GOT3 (cell line): ENCODE measurements at regions not wholly inside any gene's neighbourhood (a gene's known extent, or its start where the extent isn't known, plus 50 kb on each side); places are given as distances from the start of the nearest gene placed in this dataset.
"Not testable (repeated sequence)": the region's sequence is repeated elsewhere in the genome, so short reads cannot be mapped to it uniquely, and the experiment has no call there.

Source experiments
- DNase-seq: peaks from one replicate; lab custom pipeline; 2025; ENCODE audit warnings: mixed read lengths; lab: John Stamatoyannopoulos, UW

- no peak for DNase-seq
Observed at GRCh38 chr6:112459758-112460304, 112.7 kb downstream of the RFPL4B start.

GRCh38 chr6:112464901-112465665, 118.0 kb downstream of the RFPL4B start:
- no peak for DNase-seq

GRCh38 chr6:112466373-112467151, 119.4 kb downstream of the RFPL4B start:
- no peak for DNase-seq

GRCh38 chr6:112468359-112468758, 121.2 kb downstream of the RFPL4B start:
- no peak for DNase-seq

GRCh38 chr6:112469306-112469705, 122.2 kb downstream of the RFPL4B start:
- no peak for DNase-seq

- DNase-seq, result no peak
Observed at GRCh38 chr6:112470376-112470775, 123.2 kb downstream of the RFPL4B start.

- no peak for DNase-seq
Observed at GRCh38 chr6:112470950-112471349, 123.8 kb downstream of the RFPL4B start.

- DNase-seq, result no peak
Observed at GRCh38 chr6:112475083-112475482, 128.0 kb downstream of the RFPL4B start.

GRCh38 chr6:112477125-112477524, 130.0 kb downstream of the RFPL4B start:
- DNase-seq, result no peak

GRCh38 chr6:112478036-112478435, 130.9 kb downstream of the RFPL4B start:
- DNase-seq, result no peak

- not testable (repeated sequence) for DNase-seq
Observed at GRCh38 chr6:112479975-112480374, 132.8 kb downstream of the RFPL4B start.

GRCh38 chr6:112480553-112480952, 133.4 kb downstream of the RFPL4B start:
- no peak for DNase-seq

- no peak for DNase-seq
Observed at GRCh38 chr6:112481211-112481610, 134.1 kb downstream of the RFPL4B start.

GRCh38 chr6:112482373-112482772, 135.2 kb downstream of the RFPL4B start:
- no peak for DNase-seq

- no peak for DNase-seq
Observed at GRCh38 chr6:112485120-112485826, 138.1 kb downstream of the RFPL4B start.

- no peak for DNase-seq
Observed at GRCh38 chr6:112485827-112486212, 138.7 kb downstream of the RFPL4B start.

- no peak for DNase-seq
Observed at GRCh38 chr6:112486454-112486853, 139.3 kb downstream of the RFPL4B start.

GRCh38 chr6:112488238-112488637, 141.1 kb downstream of the RFPL4B start:
- DNase-seq, result no peak

GRCh38 chr6:112501705-112502104, 154.6 kb downstream of the RFPL4B start:
- DNase-seq, result no peak

GRCh38 chr6:112502351-112503090, 155.4 kb downstream of the RFPL4B start:
- no peak for DNase-seq

- no peak for DNase-seq
Observed at GRCh38 chr6:112503091-112503596, 156.0 kb downstream of the RFPL4B start.
